GM12891 (cell line): ENCODE measurements at regions not wholly inside any gene's neighbourhood (a gene's known extent, or its start where the extent isn't known, plus 50 kb on each side); places are given as distances from the start of the nearest gene placed in this dataset.

Experiments used
- PAX5 ChIP-seq: IDR thresholded peaks from 2 replicates; pipeline ENCODE4 v1.6.1; 2011; ENCODE audit warnings: low read length, moderate library complexity, mild to moderate bottlenecking; ENCODE audit not compliant: insufficient read depth, severe bottlenecking
- POLR2A ChIP-seq: IDR thresholded peaks from 2 replicates; pipeline ENCODE4 v1.6.1; 2011; ENCODE audit warnings: low read depth, low read length, control low read depth
- POLR2AphosphoS5 ChIP-seq: IDR thresholded peaks from 2 replicates; pipeline ENCODE4 v1.6.1; 2011; ENCODE audit warnings: low read depth, low read length, control low read depth
- POU2F2 ChIP-seq: IDR thresholded peaks from 2 replicates; pipeline ENCODE4 v1.6.1; 2011; ENCODE audit warnings: low read depth, mild to moderate bottlenecking, control low read depth, low read length, moderate library complexity
- SPI1 ChIP-seq: IDR thresholded peaks from 2 replicates; pipeline ENCODE4 v1.6.1; 2011; ENCODE audit warnings: low read depth, low read length, control low read depth
- TAF1 ChIP-seq: IDR thresholded peaks from 2 replicates; pipeline ENCODE4 v1.6.1; 2011; ENCODE audit warnings: low read depth, low read length, control low read depth

DNA sequence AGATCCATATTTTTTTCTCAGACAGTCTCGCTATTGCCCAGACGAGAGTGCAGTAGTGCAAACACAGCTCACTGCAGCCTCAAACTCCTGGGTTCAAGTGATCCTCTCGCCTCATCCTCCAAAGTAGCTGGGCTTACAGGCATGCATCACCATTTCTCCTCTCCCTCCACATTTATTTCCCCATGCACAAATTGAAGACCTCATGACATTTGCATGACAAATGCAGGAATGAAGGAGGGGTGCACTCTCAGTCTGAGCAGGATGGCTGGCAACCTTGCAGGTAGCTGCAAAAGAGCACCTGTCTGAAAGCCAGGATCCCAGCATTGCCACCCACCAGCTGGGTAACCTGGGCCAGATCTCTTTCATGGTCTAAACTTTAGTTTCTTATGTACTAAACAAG, 111.2 kb downstream of the SH3TC2 start:
- TF ChIP-seq POLR2A = no peak
- no peak for TF ChIP-seq POLR2AphosphoS5
- no peak for TF ChIP-seq SPI1
- TF ChIP-seq TAF1 = no peak
- TF ChIP-seq PAX5 = no peak
- no peak for TF ChIP-seq POU2F2
